ENCODE measurements at regions not wholly inside any gene's neighbourhood (a gene's known extent, or its start where the extent isn't known, plus 50 kb on each side); places are given as distances from the start of the nearest gene placed in this dataset.
A peak's percentile ranks its signal among the peaks of the same experiment; 100 is the strongest.
"Not testable (repeated sequence)": the region's sequence is repeated elsewhere in the genome, so short reads cannot be mapped to it uniquely, and the experiment has no call there.

- WGBS, 3 donors = 24 to 28% (median 25%) methylated on average over 3 of the region's 3 CpGs
- H3K27me3 ChIP-seq; H3K27ac ChIP-seq; H3K4me1 ChIP-seq (ENCODE audit: insufficient read depth); DNase-seq; intact Hi-C loops (cut with DNase I); H3K9me3 ChIP-seq; H3K4me3 ChIP-seq; H3K36me3 ChIP-seq: not testable (repeated sequence)
Observed at GRCh38 chr22:10934704-10935103, 4593.3 kb upstream of the OR11H1 start.

GRCh38 chr22:10961043-10961860 is 4566.7 kb upstream of the OR11H1 start:
- DNase-seq = peak in 1 of 5 donors; percentile 15
- no peaks in the 10 kb centered on the region for H3K27me3 ChIP-seq
- TF ChIP-seq CTCF (IDR thresholded peaks at IDR 0.05) (no peak), POLR2A (IDR thresholded peaks at IDR 0.05) (no peak), EP300 (IDR thresholded peaks at IDR 0.05) (no peak)
- intact Hi-C loops (cut with DNase I) = no loop called here
- no peak overlapping the region for H3K4me3 ChIP-seq
- no peaks in the 10 kb centered on the region for H3K36me3 ChIP-seq
- WGBS, 3 donors = 62 to 75% (median 71%) methylated on average over 69 of the region's 69 CpGs
- no peaks in the 10 kb centered on the region for H3K9me3 ChIP-seq
- no peaks in the 10 kb centered on the region for H3K4me1 ChIP-seq (ENCODE audit: insufficient read depth)
- no peak overlapping the region for H3K27ac ChIP-seq

- H3K27me3 ChIP-seq; H3K4me3 ChIP-seq; DNase-seq; H3K36me3 ChIP-seq; H3K27ac ChIP-seq; intact Hi-C loops (cut with DNase I); H3K4me1 ChIP-seq (ENCODE audit: insufficient read depth); H3K9me3 ChIP-seq: not testable (repeated sequence)
- WGBS, 3 donors = 72 to 83% (median 75%) methylated on average over 14 of the region's 14 CpGs
Observed at GRCh38 chr22:10961861-10962255, 4566.1 kb upstream of the OR11H1 start.
